ENCODE measurements at regions not wholly inside any gene's neighbourhood (a gene's known extent, or its start where the extent isn't known, plus 50 kb on each side); places are given as distances from the start of the nearest gene placed in this dataset.

DNA sequence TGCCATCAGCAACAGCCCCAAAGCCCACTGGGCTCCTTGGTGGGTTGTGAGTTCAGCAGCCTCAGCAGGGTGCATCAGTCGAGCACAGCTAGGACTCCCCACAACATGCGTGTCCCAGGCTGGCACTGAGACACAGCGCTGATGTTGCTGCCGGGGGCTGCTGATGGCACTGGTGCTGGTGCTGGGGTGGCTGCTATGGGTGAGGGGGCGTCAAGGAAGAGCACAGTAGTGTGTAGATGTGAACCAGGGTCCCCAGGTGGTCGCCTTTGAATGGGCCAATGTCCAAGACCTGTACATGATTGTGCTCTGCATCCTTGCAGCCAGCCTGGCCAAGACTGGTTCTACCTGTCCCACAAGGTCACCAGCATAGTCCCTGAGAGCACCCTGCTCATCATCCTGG is 121.3 kb upstream of the SERPIND1 start:
- no peaks in the 10 kb centered on the region for H3K36me3 ChIP-seq (ENCODE audit: control insufficient read depth in 1 of 2, insufficient read depth in 2 of 2, low read length in 1 of 2)
- H3K27ac ChIP-seq (ENCODE audit: low read depth in 1 of 2, low read length in 2 of 2) = no peak overlapping the region
- no peak for ATAC-seq (ENCODE audit: low FRiP score)
- WGBS, 2 donors = 82 to 88% methylated on average over 6 of the region's 6 CpGs
- intact Hi-C loops (cut with DNase I) = no loop called here
- no peak overlapping the region for H3K4me3 ChIP-seq (ENCODE audit: low read length in 2 of 2)
- H3K9me3 ChIP-seq (ENCODE audit: control insufficient read depth, low read length) = no peaks in the 10 kb centered on the region
- H3K27me3 ChIP-seq (ENCODE audit: control insufficient read depth in 1 of 2, insufficient read depth in 2 of 2, low read length in 1 of 2) = no peaks in the 10 kb centered on the region
- no peak for DNase-seq
- H3K4me1 ChIP-seq (ENCODE audit: control insufficient read depth in 1 of 2, insufficient read depth in 2 of 2, low read length in 2 of 2) = no peaks in the 10 kb centered on the region

DNA sequence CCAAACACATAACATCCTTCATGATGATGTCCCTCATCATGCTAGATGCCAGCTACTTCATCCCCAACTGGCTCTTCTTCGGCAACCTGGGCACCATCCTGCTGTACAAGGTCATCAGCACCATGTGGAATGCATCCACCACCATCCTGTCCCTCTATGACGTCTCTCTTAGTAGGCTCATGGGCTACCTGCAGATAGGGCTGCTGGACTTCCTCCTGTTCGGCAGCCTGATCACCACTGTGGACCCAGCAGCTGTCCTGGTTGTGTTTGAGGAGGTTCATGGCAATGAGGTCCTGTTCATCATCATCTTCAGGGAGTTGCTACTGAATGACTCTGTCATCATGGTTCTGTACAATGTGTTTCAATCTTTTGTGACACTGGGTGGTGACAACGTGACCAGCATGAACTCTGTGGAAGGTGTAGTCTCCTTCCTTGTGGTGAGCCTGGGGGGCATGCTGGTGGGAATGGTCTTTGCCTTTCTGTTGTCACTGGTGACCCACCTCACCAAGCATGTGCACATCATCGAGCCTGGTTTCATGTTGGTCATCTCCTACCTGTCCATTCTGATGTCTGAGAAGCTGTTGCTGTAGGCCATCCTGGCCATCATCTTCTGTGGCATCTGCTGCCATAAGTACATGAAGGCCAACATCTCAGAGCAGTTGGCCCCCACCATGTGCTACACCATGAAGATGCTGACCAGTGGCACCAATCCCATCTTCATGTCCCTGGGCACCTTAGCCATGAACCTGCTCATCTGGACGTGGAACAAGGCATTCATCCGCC is 120.7 kb upstream of the SERPIND1 start:
- Histone ChIP-seq H3K27ac (ENCODE audit: low read depth in 1 of 2, low read length in 2 of 2) (no peak overlapping the region), H3K36me3 (ENCODE audit: control insufficient read depth in 1 of 2, insufficient read depth in 2 of 2, low read length in 1 of 2) (no peaks in the 10 kb centered on the region), H3K27me3 (ENCODE audit: control insufficient read depth in 1 of 2, insufficient read depth in 2 of 2, low read length in 1 of 2) (no peaks in the 10 kb centered on the region), H3K4me1 (ENCODE audit: control insufficient read depth in 1 of 2, insufficient read depth in 2 of 2, low read length in 2 of 2) (no peaks in the 10 kb centered on the region), H3K9me3 (ENCODE audit: control insufficient read depth, low read length) (no peaks in the 10 kb centered on the region), H3K4me3 (ENCODE audit: low read length in 2 of 2) (no peak overlapping the region)
- 86 to 87% methylated on average over 7 of the region's 7 CpGs for WGBS, 2 donors
- ATAC-seq (ENCODE audit: low FRiP score) (no peak), DNase-seq (no peak)
- intact Hi-C loops (cut with DNase I) = no loop called here

DNA sequence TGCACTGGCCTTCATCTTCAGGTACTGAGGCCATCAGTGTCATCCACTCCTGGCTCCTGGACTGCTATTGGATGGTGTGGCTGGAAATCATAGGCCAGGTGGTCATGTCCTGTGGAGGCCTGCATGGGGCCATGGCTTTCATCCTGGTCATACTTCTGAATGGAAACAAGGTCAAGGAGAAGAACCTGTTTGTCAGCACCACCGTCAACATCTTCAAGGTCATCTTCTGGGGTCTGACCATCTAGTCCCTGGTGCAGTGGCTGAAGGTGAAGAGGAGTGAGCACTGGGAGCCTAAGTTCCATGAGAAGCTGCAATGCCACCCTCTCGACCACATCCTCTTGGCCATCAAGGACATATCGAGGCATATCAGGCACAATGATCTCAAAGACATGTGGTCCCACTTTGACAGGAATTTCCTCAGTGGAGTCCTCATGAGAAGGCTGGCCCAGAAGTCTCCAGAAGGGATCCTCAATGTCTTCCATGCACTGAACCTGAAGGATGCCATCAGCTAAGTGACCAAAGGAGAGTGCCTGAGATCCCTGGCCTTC is 120.0 kb upstream of the SERPIND1 start:
- intact Hi-C loops (cut with DNase I) = no loop called here
- H3K9me3 ChIP-seq (ENCODE audit: control insufficient read depth, low read length) = no peaks in the 10 kb centered on the region
- H3K36me3 ChIP-seq (ENCODE audit: control insufficient read depth in 1 of 2, insufficient read depth in 2 of 2, low read length in 1 of 2) = no peaks in the 10 kb centered on the region
- no peaks in the 10 kb centered on the region for H3K27me3 ChIP-seq (ENCODE audit: control insufficient read depth in 1 of 2, insufficient read depth in 2 of 2, low read length in 1 of 2)
- ATAC-seq (ENCODE audit: low FRiP score) (no peak), DNase-seq (no peak)
- no peaks in the 10 kb centered on the region for H3K4me1 ChIP-seq (ENCODE audit: control insufficient read depth in 1 of 2, insufficient read depth in 2 of 2, low read length in 2 of 2)
- no peak overlapping the region for H3K4me3 ChIP-seq (ENCODE audit: low read length in 2 of 2)
- 91 to 93% methylated on average over 3 of the region's 3 CpGs for WGBS, 2 donors
- H3K27ac ChIP-seq (ENCODE audit: low read depth in 1 of 2, low read length in 2 of 2) = no peak overlapping the region

DNA sequence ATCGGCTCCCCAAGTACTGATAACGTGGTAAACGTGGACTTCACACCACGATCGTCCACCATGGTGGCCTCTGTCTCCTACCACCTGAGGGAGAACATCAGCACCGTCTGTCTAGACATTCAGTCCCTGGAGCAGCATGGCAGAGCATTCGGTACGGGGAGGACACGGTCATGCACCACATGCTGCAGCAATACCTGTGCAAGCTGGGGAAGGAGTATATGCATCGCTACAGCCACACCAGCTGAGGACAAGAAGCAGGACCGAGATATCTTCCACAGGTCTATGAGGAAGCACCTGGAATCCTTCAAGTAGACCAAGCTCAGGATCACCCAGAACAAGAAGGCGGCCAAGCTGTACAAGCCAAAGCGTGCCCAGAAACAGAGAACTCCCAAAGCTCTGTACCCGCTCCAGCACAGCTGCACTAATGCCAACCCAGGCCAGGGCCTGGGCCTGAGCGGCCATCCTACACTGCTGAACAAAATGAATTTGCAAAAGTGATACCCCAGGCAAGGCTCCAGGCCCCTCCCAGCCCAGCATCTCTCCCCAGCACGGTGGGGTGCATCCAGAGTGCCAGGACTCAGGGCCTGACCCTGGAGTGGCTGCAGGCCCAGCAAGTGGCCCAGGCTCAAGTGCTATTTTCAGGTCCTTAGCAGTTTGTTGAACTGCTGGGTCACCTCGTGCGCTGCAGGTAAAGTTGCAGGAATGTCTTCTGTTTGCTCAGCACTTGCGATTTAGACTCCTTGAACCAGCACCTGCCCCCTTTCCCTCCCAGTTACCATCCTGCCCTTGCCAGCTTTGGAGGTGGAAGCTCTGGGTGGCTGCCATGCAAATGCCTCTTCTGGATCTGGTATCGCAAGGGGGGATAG is 119.3 kb upstream of the SERPIND1 start:
- DNase-seq = no peak
- H3K27me3 ChIP-seq (ENCODE audit: control insufficient read depth in 1 of 2, insufficient read depth in 2 of 2, low read length in 1 of 2) = no peaks in the 10 kb centered on the region
- 91 to 92% methylated on average over 20 of the region's 20 CpGs for WGBS, 2 donors

DNA sequence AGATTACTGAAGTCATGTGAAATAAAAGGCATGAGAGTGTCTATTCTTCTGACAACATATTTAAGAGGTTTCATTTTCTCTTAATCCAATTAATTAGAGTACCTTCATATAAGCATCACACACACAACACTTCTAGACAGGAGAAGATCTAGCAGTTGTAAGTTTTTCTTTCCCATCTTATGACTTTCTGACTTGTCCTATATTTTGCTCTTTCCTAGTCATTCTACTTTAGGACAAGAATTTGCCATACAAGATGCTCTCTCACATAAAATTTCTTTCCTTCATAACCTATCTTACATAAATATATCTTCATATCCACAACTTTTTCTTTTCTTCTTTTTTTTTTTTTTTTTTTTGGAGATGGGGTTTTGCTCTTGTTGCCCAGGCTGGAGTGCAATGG is 118.3 kb upstream of the SERPIND1 start:
- Histone ChIP-seq H3K4me3 (ENCODE audit: low read length in 2 of 2) (no peak overlapping the region), H3K9me3 (ENCODE audit: control insufficient read depth, low read length) (no peaks in the 10 kb centered on the region), H3K36me3 (ENCODE audit: control insufficient read depth in 1 of 2, insufficient read depth in 2 of 2, low read length in 1 of 2) (no peaks in the 10 kb centered on the region), H3K4me1 (ENCODE audit: control insufficient read depth in 1 of 2, insufficient read depth in 2 of 2, low read length in 2 of 2) (no peaks in the 10 kb centered on the region), H3K27me3 (ENCODE audit: control insufficient read depth in 1 of 2, insufficient read depth in 2 of 2, low read length in 1 of 2) (no peaks in the 10 kb centered on the region), H3K27ac (ENCODE audit: low read depth in 1 of 2, low read length in 2 of 2) (no peak overlapping the region)
- intact Hi-C loops (cut with DNase I) = no loop called here
- ATAC-seq (ENCODE audit: low FRiP score) = no peak
- DNase-seq = no peak

More for the DNA sequence above, 119.3 kb upstream of the SERPIND1 start:
- Histone ChIP-seq H3K27ac (ENCODE audit: low read depth in 1 of 2, low read length in 2 of 2) (no peak overlapping the region), H3K36me3 (ENCODE audit: control insufficient read depth in 1 of 2, insufficient read depth in 2 of 2, low read length in 1 of 2) (no peaks in the 10 kb centered on the region), H3K4me1 (ENCODE audit: control insufficient read depth in 1 of 2, insufficient read depth in 2 of 2, low read length in 2 of 2) (no peaks in the 10 kb centered on the region), H3K9me3 (ENCODE audit: control insufficient read depth, low read length) (no peaks in the 10 kb centered on the region), H3K4me3 (ENCODE audit: low read length in 2 of 2) (no peak overlapping the region)
- intact Hi-C loops (cut with DNase I) = no loop called here
- no peak for ATAC-seq (ENCODE audit: low FRiP score)

DNA sequence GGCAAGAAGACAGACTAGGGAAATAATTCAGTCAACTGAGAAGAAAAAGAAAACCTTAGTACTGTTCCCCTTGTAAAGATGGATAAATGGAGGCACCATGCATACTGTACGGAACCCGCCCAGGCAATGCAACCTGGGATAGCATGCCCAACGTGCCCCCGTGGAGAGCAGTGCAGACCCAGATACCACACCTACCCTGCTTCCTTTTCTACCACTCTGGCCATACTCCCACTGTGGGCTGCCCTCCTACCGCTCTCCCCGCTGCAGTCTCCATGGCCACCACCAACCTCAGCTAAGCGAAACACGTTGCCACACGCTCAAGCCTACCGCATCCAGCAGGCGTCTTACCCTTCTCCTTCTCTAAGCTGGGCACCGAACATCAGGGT is 117.4 kb upstream of the SERPIND1 start:
- H3K9me3 ChIP-seq (ENCODE audit: control insufficient read depth, low read length) = no peaks in the 10 kb centered on the region
- H3K4me3 ChIP-seq (ENCODE audit: low read length in 2 of 2) = no peak overlapping the region
- WGBS, 2 donors = 89 to 92% methylated on average over 12 of the region's 12 CpGs
- H3K36me3 ChIP-seq (ENCODE audit: control insufficient read depth in 1 of 2, insufficient read depth in 2 of 2, low read length in 1 of 2) = no peaks in the 10 kb centered on the region
- DNase-seq (no peak), ATAC-seq (ENCODE audit: low FRiP score) (no peak)
- no peak overlapping the region for H3K27ac ChIP-seq (ENCODE audit: low read depth in 1 of 2, low read length in 2 of 2)
- H3K4me1 ChIP-seq (ENCODE audit: control insufficient read depth in 1 of 2, insufficient read depth in 2 of 2, low read length in 2 of 2) = no peaks in the 10 kb centered on the region
- intact Hi-C loops (cut with DNase I) = no loop called here
- H3K27me3 ChIP-seq (ENCODE audit: control insufficient read depth in 1 of 2, insufficient read depth in 2 of 2, low read length in 1 of 2) = no peaks in the 10 kb centered on the region

DNA sequence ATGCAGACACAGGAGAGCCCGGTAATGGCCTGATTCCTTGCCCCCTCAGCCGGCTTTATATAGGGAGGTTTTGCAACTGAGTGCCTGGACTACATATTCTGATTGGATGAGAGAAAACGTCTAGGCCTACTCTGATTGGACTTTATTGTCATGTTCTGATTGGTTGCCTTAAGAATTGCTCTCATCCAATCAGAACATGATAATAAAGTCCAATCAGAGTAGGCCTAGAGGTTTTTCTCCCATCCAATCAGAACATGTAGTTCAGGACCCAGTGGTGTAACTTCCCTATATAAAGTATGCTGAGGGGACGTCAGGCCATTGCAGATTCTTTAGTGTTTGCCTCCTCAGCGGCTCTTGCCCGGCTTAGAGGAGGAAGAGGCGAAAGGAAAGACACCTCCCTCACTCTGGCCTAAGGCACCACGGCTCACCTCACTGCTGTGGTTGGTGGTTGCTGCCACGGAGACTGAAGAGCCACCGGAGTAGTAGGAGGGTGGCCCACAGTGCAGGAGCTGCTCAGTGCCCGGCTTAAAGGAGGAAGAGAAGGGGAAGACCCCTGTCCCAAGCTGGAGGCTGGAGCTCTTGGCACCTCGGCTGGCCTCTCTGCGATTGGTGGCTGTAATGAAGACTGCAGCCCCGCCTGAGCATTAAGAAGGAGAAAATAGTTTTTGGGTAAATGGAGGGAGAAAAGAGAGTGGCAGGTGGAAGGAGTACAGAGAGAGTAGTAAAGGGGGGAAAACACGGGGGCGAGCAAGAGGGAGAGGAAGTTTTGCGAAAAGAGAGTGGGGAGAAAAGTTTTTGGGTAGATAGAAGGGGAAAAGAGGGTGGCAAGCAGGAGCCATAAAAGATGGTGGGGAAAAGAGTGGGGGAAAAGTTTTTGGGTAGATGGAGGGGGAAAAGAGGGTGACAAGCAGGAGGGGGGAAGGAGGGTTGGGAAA is 116.7 kb upstream of the SERPIND1 start:
- no peaks in the 10 kb centered on the region for H3K27me3 ChIP-seq (ENCODE audit: control insufficient read depth in 1 of 2, insufficient read depth in 2 of 2, low read length in 1 of 2)
- H3K27ac ChIP-seq (ENCODE audit: low read depth in 1 of 2, low read length in 2 of 2) = no peak overlapping the region
- no peaks in the 10 kb centered on the region for H3K9me3 ChIP-seq (ENCODE audit: control insufficient read depth, low read length)
- whole genome bisulfite sequencing, 2 donors = 82 to 85% methylated on average over 17 of the region's 17 CpGs
- no peaks in the 10 kb centered on the region for H3K36me3 ChIP-seq (ENCODE audit: control insufficient read depth in 1 of 2, insufficient read depth in 2 of 2, low read length in 1 of 2)
- DNase-seq (no peak), ATAC-seq (ENCODE audit: low FRiP score) (no peak)
- H3K4me1 ChIP-seq (ENCODE audit: control insufficient read depth in 1 of 2, insufficient read depth in 2 of 2, low read length in 2 of 2) = no peaks in the 10 kb centered on the region
- H3K4me3 ChIP-seq (ENCODE audit: low read length in 2 of 2) = no peak overlapping the region
- intact Hi-C loops (cut with DNase I) = no loop called here

Data from aorta (tissue), 5 donors.